Fibroblast of the aortic adventitia (primary cell): ENCODE measurements at regions not wholly inside any gene's neighbourhood (a gene's known extent, or its start where the extent isn't known, plus 50 kb on each side); places are given as distances from the start of the nearest gene placed in this dataset.

Source experiments
- DNase-seq: peaks from one replicate; pipeline ENCODE4 v3.0.0-alpha.2; 2010; ENCODE audit warnings: low read depth
- H3K4me3 ChIP-seq: 2 replicates; pipeline ENCODE4 v1.5.1; 2011; ENCODE audit warnings: low read depth, mild to moderate bottlenecking, control low read depth, low read length, moderate library complexity
- CTCF ChIP-seq: IDR thresholded peaks from 2 replicates; pipeline ENCODE4 v1.5.1; 2011; ENCODE audit warnings: mild to moderate bottlenecking, low read length, control low read depth, inconsistent platforms; ENCODE audit not compliant: insufficient read depth

GRCh38 chr14:29235991-29236390 lies 469.4 kb downstream of the FOXG1 start:
- TF ChIP-seq CTCF, result no peak
- DNase-seq, result peak; percentile 40

DNA sequence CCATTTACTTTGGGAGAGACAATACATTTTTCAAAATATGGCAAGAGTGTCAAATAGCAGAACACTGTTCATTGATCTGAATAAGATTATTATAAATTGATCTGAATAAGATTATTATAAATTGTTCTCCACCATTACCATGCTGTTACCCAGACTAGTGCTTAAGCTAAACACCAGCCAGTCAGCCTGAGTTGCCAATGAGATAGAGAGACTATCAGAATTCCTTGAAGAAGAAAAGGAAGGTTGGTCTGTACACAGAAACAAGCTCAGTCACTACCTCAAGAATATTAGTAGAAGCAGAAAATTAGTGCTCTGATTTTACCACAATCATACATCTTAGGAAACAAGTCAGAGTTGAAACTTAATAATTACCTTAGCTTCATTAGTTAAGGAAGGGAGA lies 469.8 kb downstream of the FOXG1 start:
- DNase-seq, result no peak
- no peak for TF ChIP-seq CTCF
- H3K4me3 ChIP-seq, result no peak overlapping the region

More at GRCh38 chr14:29235991-29236390, 469.4 kb downstream of the FOXG1 start:
- H3K4me3 ChIP-seq, result no peak overlapping the region

- no peak overlapping the region for H3K4me3 ChIP-seq
- TF ChIP-seq CTCF, result no peak
- DNase-seq, result peak; percentile 75
Measured at GRCh38 chr14:29236848-29237247, 470.3 kb downstream of the FOXG1 start.

- TF ChIP-seq CTCF, result no peak
- DNase-seq, result peak; percentile 95
- H3K4me3 ChIP-seq, result no peak overlapping the region
Measured at GRCh38 chr14:29240066-29240465, 473.5 kb downstream of the FOXG1 start.

DNA sequence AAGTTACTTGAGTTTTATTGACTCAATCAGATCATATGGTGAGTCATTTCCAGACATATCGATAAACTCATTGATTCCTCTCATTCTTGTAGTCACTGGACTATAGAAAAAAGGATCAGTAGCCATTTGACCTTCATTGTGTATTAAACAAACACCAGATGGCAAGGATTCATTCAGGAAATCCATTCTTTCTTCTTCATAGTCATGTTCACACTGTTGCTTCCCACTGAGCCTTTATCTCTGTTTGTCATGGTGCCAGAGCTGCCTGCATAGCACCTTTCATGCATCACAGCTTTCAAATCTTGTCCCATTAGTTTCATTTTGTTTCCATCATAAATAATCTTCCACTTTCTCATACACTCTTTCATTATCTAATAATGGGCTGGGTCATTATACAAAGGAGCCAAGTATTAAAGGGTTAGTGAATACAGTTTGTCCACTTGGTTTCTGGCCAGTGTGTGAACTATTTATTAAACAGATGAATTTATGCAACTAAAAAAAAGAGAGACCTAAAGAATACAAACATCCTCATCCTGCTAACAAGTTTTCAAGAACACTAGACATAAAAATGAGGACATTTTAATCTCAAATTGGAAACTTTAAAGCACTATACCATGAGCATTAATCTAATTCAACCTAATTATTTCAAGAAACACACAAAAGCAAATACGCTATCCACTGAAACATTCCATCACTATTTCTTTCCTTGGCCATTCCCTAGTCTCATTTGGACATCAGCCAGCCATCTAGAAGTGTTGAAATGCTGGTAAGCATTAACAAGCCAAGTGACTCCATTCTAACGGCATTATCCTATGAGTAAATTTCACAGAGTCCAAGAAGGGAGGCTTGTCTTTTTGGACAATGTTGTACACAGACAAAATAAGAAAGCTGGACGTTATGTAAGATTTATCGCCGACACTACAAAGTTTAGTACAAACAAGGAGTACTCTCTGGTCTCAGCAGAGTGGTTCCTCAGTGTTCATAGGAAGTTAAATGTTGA lies 476.5 kb downstream of the FOXG1 start:
- no peak for TF ChIP-seq CTCF
- H3K4me3 ChIP-seq, result no peak overlapping the region
- DNase-seq, result peak; percentile 92

- no peak for DNase-seq
- no peak for TF ChIP-seq CTCF
- H3K4me3 ChIP-seq, result no peak overlapping the region
Measured at GRCh38 chr14:29255692-29256091, 489.1 kb downstream of the FOXG1 start.
